CD4-positive, alpha-beta T cell treated with Interferon alpha-2 for 1 hour (primary cell): ENCODE measurements at regions not wholly inside any gene's neighbourhood (a gene's known extent, or its start where the extent isn't known, plus 50 kb on each side); places are given as distances from the start of the nearest gene placed in this dataset.
"Not testable (repeated sequence)": the region's sequence is repeated elsewhere in the genome, so short reads cannot be mapped to it uniquely, and the experiment has no call there.

ENCODE experiments used
- DNase-seq, 2 donors: peaks; one replicate each; pipeline ENCODE4 v3.0.0-alpha.2; 2020 to 2022

- no peak for DNase-seq
Measured at GRCh38 chr2:67880291-67880761, 182.5 kb downstream of the C1D start.

DNA sequence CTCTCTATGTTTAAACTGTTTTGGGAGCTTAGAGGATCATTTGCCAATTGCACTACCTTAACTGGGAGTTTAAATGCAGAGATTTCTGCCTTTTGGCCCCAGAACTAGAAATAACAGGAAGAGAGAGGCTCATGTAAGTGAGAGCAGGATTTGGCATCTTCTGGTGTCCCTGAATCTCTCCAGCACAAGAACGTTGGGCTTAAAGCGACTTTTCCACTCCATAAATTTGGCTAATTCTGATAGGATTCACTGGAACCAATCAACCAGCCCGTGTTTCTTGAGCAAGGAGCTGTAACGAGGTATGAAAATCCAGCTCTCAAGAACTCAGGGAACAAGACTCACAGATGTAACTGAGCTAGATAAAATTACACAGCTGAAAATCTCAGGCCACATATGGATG is 181.0 kb downstream of the C1D start:
- no peak for DNase-seq

- no peak for DNase-seq
Measured at GRCh38 chr2:67883316-67884087, 179.3 kb downstream of the C1D start.

DNA sequence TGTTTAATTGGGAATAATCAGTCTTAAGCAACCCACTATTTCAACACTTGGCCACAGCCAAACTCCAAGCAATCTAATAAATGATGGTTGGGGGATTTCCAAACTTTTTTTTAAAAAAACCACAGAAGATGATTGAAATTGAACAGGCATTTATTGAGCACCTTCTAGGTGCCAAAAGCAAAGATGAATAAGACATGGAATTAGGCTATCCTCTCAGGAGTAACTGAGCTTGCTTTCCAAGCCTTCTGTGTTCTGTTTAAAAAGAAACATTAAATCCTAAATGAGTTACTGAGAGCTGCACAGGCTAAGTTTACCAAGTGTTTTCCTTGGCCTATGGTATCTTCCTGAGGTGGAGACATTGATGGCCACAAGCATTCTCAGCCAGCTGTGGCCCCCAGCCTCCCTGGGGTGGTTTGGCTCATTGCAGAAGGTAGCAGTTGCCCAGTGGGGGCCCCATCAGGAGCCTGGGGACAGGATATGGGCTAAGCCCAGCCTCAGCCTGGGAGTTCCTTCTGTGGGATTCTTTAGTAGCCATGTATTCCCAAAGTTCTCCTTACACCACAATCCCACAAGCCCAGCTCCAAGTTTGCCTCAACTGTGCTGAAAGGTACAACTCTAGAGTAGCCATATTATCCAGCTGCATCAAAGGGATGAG is 174.3 kb downstream of the C1D start:
- no peak for DNase-seq

DNA sequence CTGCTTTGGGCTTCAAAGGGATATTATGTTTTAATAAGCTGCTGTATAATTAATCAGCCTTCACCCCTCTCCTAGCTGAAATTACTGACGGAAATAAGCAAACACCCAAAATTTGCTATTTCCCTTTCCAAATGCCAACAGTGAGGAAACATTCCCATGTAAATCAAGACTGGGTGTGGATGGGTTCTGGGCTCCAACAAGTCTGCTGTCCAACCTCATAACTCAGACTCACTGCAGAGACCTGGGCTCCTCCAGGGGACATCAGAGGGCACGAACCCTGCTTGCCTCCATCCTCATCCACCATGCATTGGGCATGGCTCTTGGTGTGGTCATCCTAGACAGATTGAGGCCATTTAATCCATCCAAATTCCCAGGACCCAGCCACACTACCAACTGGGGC is 173.7 kb downstream of the C1D start:
- DNase-seq: no peak

- no peak for DNase-seq
Measured at GRCh38 chr2:67891642-67892041, 171.2 kb downstream of the C1D start.

GRCh38 chr2:67892339-67892846 is 170.4 kb downstream of the C1D start:
- no peak for DNase-seq

GRCh38 chr2:67895227-67895941 is 167.4 kb downstream of the C1D start:
- no peak for DNase-seq

DNA sequence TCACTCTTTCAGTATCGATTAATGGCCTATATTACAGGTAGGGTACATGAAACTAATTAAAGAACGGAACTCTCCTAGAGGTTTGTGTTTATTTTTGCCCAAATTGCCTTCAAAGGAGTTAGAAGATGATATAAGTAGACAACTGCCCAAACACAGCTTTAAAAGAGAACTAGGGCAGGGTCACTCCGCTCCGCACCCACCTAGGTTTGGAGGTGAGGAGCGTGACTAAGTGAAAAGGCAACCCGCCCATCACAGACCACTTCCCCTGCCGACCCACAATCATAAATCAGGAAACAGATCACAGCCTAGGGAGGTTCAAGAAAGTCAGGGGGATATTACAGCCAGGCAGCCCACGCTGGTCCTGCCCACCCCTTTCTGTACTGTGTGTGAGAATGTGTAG is 166.7 kb downstream of the C1D start:
- no peak for DNase-seq

DNA sequence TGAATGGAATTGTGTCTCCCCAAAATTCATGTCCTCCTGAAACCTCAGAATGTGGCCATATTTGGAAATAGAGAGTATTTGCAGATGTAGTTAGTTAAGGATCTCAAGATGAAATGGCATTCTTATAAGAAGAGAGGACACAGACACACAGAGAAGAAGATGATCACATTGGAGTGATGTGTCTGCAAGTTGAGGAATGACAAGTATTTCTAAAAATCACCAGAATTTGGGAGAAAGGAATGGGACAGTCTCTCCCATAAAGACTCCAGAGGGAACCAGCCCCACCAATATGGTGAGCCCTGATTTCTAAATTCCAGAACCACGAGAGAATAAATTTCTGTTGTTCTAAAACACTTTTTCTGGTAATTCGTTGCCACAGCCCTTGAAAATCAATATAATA is 166.3 kb downstream of the C1D start:
- no peak for DNase-seq

- DNase-seq: no peak
Measured at GRCh38 chr2:67898595-67898994, 164.2 kb downstream of the C1D start.

DNA sequence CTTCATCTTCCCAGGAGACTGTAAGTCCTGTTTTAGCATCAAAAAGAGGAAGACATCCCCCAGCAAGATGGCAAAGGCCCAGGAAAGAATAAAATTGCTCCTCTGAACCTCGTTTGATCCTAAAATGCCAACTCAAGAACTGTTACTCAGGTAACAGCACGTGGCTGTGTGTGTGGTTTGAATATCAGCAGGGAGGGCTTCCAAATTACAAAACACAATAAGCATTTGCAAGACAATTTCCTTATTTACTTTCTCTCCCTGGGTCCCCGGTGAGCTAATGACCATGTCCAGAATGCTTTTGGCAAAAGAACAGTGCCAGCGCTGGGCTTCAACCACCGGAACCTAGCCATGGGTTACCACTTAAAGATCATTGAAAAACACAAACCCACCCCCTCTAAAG is 163.6 kb downstream of the C1D start:
- DNase-seq: no peak

GRCh38 chr2:67900826-67901225 is 162.0 kb downstream of the C1D start:
- no peak for DNase-seq

DNA sequence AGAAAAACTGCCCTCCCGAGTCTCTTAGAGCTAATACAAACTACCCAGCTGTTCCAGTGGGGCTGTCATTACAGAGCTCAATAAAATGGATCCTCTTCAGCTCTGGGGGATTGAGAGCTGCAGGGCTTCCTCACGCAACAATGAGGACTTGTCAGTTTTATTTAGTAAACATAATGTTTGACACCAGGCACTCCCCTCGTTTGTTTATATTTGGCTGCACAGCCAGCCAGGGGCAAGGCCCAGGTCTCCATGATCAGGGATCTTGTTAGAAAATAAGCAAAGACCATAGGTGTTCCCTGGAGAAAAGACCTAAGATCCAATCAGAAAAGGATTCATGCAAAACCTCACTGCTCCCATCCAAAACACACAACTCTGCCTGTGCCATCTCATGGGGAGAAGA is 158.2 kb downstream of the C1D start:
- DNase-seq: no peak

GRCh38 chr2:67904966-67905365 is 157.8 kb downstream of the C1D start:
- no peak for DNase-seq

DNA sequence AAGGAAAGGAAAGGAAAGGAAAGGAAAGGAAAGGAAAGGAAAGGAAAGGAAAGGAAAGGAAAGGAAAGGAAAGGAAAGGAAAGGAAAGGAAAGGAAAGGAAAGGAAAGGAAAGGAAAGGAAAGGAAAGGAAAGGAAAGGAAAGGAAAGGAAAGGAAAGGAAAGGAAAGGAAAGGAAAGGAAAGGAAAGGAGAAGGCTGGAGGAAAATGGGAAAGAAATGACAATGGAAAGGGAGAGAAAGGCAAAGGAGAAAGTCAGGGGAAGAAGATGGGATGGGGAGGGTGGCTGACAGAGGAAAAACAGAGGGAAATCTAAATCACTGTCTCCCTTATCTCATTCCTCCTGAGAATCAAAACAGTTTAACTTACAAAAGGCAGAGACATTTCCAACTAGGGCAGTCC is 156.3 kb downstream of the C1D start:
- not testable (repeated sequence) for DNase-seq

DNA sequence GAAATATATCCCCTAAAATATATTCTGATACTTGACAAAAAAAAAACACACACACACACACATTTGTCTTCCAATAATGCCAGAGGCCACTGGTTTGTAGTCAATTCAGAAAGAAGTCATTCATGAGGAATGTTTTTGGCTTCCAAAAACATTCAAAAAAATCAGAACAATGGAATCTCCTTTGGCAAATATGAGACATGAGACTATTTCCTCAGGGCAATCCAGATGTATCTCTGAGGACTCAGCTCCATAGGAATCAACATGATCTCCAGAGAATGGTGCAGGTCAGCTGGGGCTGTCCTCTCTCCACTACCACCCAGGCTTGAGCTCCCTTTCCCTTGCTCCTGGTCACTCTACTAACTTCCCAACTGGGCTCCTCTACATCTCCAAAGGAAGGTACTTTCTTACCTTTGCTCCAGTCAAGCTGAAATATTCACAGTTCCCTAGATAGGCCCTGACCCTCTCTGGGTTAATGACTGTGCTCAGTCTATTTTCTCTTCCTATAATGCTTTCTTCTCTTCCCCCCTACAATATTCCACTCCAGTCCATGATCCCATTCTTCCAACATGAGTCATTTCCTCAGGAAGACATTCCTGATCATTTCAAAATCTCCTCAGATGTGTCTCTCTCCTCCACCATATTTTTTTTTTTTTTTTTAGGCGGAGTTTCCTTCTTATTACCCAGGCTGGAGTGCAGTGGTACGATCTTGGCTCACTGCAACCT is 145.3 kb downstream of the C1D start:
- DNase-seq: no peak

DNA sequence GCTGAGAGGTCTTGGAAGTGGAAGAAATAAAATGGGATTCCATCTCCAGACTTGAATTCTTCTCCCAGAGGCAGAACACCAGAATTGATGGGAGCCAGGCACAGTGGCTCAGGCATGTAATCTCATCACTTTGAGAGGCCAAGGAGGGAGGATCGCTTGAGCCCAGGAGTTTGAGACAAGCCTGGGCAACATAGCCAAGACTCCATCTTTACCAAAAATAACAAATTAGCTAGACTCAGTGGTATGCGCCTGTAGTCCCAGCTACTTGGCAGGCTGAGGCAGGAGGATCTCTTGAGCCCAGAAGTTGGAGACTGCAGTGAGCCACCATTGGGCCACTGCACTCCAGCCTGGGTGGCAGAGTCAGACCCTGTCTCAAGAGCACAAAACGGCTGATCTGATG is 144.3 kb downstream of the C1D start:
- no peak for DNase-seq

DNA sequence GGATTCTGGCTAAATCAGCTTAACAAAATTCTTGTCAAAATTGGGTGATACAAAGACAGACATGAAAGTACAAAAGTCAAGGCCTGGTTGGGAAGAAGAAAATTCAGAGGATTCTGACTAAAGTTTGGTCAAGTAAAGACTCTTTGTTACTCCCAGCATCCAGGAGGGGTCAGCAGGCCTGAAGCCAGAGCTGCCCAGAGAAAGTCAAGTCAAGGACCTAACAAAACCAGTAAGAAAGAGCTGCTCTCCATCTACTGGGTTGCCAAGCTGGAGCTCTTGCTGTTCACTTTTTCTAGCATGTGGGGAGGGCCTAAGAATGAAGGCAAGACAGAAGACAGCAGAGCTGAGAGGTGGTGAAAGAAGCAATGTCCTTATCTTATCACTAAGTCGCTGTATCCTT is 143.3 kb downstream of the C1D start:
- no peak for DNase-seq

GRCh38 chr2:67922080-67922785 is 140.6 kb downstream of the C1D start:
- DNase-seq: no peak

DNA sequence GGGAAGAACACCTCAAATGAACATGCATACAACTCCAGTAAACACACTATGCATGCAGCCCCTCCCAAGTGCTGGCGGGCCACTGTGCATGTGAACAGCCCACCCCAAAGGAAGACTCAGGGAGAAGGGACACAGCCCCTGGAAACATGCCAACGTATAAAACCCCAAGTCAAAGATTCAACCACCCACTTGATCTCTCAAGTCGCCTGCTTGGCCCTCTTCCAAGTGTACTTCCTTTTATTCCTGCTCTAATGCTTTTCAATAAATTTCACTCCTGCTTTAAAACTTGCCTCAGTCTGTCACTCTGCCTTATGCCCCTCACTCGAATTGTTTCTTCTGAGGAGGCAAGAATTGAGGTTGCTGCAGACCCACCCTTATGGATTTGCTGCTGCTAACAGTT is 139.1 kb downstream of the C1D start:
- DNase-seq: no peak

DNA sequence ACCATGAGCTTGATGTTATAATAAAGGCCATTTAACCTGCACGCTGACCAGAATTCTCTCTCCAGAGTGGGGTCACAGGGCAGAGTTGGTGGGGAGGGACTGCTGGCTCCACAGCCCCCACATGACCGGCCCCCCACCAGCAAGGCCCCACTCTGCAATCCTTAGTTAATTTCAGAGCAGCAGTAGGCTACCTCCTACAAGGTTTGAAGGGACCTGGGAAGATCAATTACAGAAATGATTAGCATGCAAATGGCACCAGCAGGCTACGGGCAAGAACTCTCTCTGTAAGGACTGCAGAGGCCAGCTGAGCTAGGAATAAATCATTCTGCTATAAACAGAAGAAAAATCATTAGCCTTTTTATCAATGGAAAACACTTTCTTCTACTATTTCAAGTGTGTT is 135.3 kb downstream of the C1D start:
- DNase-seq: no peak
